Calu3 (cell line): ENCODE measurements at regions not wholly inside any gene's neighbourhood (a gene's known extent, or its start where the extent isn't known, plus 50 kb on each side); places are given as distances from the start of the nearest gene placed in this dataset.

Experiments used
- BruUV-seq: library from RNA; stranded (reverse); fragments of 400-500 nt; replicated peaks from 2 replicates; lab custom pipeline; 2021; lab: Mats Ljungman, UMichigan
- CTCF ChIA-PET: fragments of 300-600 bp; sonication (Branson Sonifier 250); formaldehyde crosslinking; loops from one replicate; lab custom pipeline; 2022; ENCODE audit warnings: antibody characterized with exemption; lab: Charles Lee
- DNase-seq: peaks from one replicate; pipeline ENCODE4 v3.0.0; 2022
- H3K27ac Mint-ChIP-seq: one replicate; pipeline ENCODE4 v1.8.0; 2022; ENCODE audit warnings: mixed read lengths; ENCODE audit not compliant: unreplicated experiment
- H3K27me3 Mint-ChIP-seq: one replicate; pipeline ENCODE4 v1.8.0; 2022; ENCODE audit warnings: mixed read lengths; ENCODE audit not compliant: unreplicated experiment
- H3K36me3 Mint-ChIP-seq: one replicate; pipeline ENCODE4 v1.8.0; 2022; ENCODE audit warnings: mild to moderate bottlenecking, moderate library complexity, mixed read lengths; ENCODE audit not compliant: insufficient read depth, unreplicated experiment
- H3K4me1 Mint-ChIP-seq: one replicate; pipeline ENCODE4 v1.8.0; 2022; ENCODE audit warnings: mild to moderate bottlenecking, low read depth, mixed read lengths; ENCODE audit not compliant: unreplicated experiment
- H3K4me3 Mint-ChIP-seq: one replicate; pipeline ENCODE4 v1.8.0; 2022; ENCODE audit warnings: mild to moderate bottlenecking, low read depth, moderate library complexity, mixed read lengths; ENCODE audit not compliant: unreplicated experiment
- H3K9me3 Mint-ChIP-seq: one replicate; pipeline ENCODE4 v1.8.0; 2022; ENCODE audit warnings: low read depth, mixed read lengths; ENCODE audit not compliant: unreplicated experiment
- CTCF ChIP-seq: fragments of 200-600 bp; IDR thresholded peaks from one replicate; pipeline ENCODE4 v1.8.0; 2022; ENCODE audit warnings: antibody characterized with exemption; ENCODE audit not compliant: unreplicated experiment
- intact Hi-C: fragments of 100-400 bp; cut with micrococcal nuclease; formaldehyde crosslinking; loops from one replicate; pipeline ENCODE4 v1.10.0; 2022; ENCODE audit not compliant: unreplicated experiment

GRCh38 chr4:181478656-181479055 is 764.5 kb upstream of the TENM3 start:
- H3K27ac Mint-ChIP-seq: no peak overlapping the region
- intact Hi-C loops: no loop called here

GRCh38 chr4:181479141-181479540 is 764.1 kb upstream of the TENM3 start:
- Mint-ChIP-seq H3K9me3 (no peaks in the 10 kb centered on the region), H3K27me3 (no peaks in the 10 kb centered on the region), H3K27ac (no peak overlapping the region), H3K36me3 (no peaks in the 10 kb centered on the region), H3K4me3 (no peak overlapping the region), H3K4me1 (no peaks in the 10 kb centered on the region)
- TF ChIP-seq CTCF: no peak
- no peak for DNase-seq
- CTCF ChIA-PET: no interaction called here
- intact Hi-C loops: no loop called here
- no TSS peak for BruUV-seq

More at GRCh38 chr4:181478656-181479055, 764.5 kb upstream of the TENM3 start:
- TF ChIP-seq CTCF: no peak
- no peaks in the 10 kb centered on the region for H3K36me3 Mint-ChIP-seq
- no peaks in the 10 kb centered on the region for H3K4me1 Mint-ChIP-seq
- H3K4me3 Mint-ChIP-seq: no peak overlapping the region
- CTCF ChIA-PET: no interaction called here
- DNase-seq: no peak
- H3K9me3 Mint-ChIP-seq: no peaks in the 10 kb centered on the region
- BruUV-seq: no TSS peak
- H3K27me3 Mint-ChIP-seq: no peaks in the 10 kb centered on the region

GRCh38 chr4:181484396-181484795 is 758.8 kb upstream of the TENM3 start:
- Mint-ChIP-seq H3K9me3 (no peaks in the 10 kb centered on the region), H3K36me3 (no peaks in the 10 kb centered on the region), H3K27ac (no peak overlapping the region), H3K4me3 (no peak overlapping the region), H3K4me1 (no peaks in the 10 kb centered on the region), H3K27me3 (no peaks in the 10 kb centered on the region)
- intact Hi-C loops: no loop called here
- no peak for DNase-seq
- CTCF ChIA-PET: no interaction called here
- no TSS peak for BruUV-seq
- no peak for TF ChIP-seq CTCF

GRCh38 chr4:181488926-181489325 is 754.3 kb upstream of the TENM3 start:
- Mint-ChIP-seq H3K27me3 (no peaks in the 10 kb centered on the region), H3K4me3 (no peak overlapping the region), H3K36me3 (no peaks in the 10 kb centered on the region), H3K27ac (no peak overlapping the region), H3K9me3 (no peaks in the 10 kb centered on the region), H3K4me1 (no peaks in the 10 kb centered on the region)
- DNase-seq: no peak
- intact Hi-C loops: no loop called here
- BruUV-seq: no TSS peak
- CTCF ChIA-PET: no interaction called here
- TF ChIP-seq CTCF: no peak

- no TSS peak for BruUV-seq
- Mint-ChIP-seq H3K27me3 (no peaks in the 10 kb centered on the region), H3K27ac (no peak overlapping the region), H3K4me1 (no peaks in the 10 kb centered on the region), H3K9me3 (peaks cover 3% of the 10 kb centered on the region), H3K4me3 (no peak overlapping the region), H3K36me3 (no peaks in the 10 kb centered on the region)
- intact Hi-C loops: no loop called here
- no peak for DNase-seq
- no peak for TF ChIP-seq CTCF
- CTCF ChIA-PET: no interaction called here
These were observed 745.1 kb upstream of the TENM3 start for GRCh38 chr4:181498148-181498547.
